DMS 273 (cell line): ENCODE measurements at regions not wholly inside any gene's neighbourhood (a gene's known extent, or its start where the extent isn't known, plus 50 kb on each side); places are given as distances from the start of the nearest gene placed in this dataset.
"Not testable (repeated sequence)": the region's sequence is repeated elsewhere in the genome, so short reads cannot be mapped to it uniquely, and the experiment has no call there.

Experiments used
- DNase-seq: peaks from one replicate; lab custom pipeline; 2025; ENCODE audit not compliant: unreplicated experiment; lab: John Stamatoyannopoulos, UW

- peak; percentile 46 for DNase-seq
Observed at GRCh38 chr3:21894459-21895340, 143.7 kb upstream of the ZNF385D start.

- no peak for DNase-seq
Observed at GRCh38 chr3:21898316-21898715, 147.3 kb upstream of the ZNF385D start.

- DNase-seq = no peak
Observed at GRCh38 chr3:21901484-21901883, 150.5 kb upstream of the ZNF385D start.

GRCh38 chr3:21902956-21903355 lies 151.9 kb upstream of the ZNF385D start:
- no peak for DNase-seq

- no peak for DNase-seq
Observed at GRCh38 chr3:21909096-21909495, 158.1 kb upstream of the ZNF385D start.

- DNase-seq = no peak
Observed at GRCh38 chr3:21912711-21913110, 161.7 kb upstream of the ZNF385D start.

GRCh38 chr3:21913791-21914190 lies 162.8 kb upstream of the ZNF385D start:
- DNase-seq = peak; percentile 14

GRCh38 chr3:21914451-21914850 lies 163.4 kb upstream of the ZNF385D start:
- no peak for DNase-seq

- no peak for DNase-seq
Observed at GRCh38 chr3:21919383-21919782, 168.4 kb upstream of the ZNF385D start.

- DNase-seq = no peak
Observed at GRCh38 chr3:21920421-21920861, 169.4 kb upstream of the ZNF385D start.

- not testable (repeated sequence) for DNase-seq
Observed at GRCh38 chr3:21923156-21923555, 172.1 kb upstream of the ZNF385D start.

- DNase-seq = no peak
Observed at GRCh38 chr3:21927261-21927660, 176.3 kb upstream of the ZNF385D start.

- DNase-seq = no peak
Observed at GRCh38 chr3:21934591-21934990, 183.6 kb upstream of the ZNF385D start.

GRCh38 chr3:21936207-21936606 lies 185.2 kb upstream of the ZNF385D start:
- no peak for DNase-seq

GRCh38 chr3:21938267-21938681 lies 187.3 kb upstream of the ZNF385D start:
- DNase-seq = no peak

- no peak for DNase-seq
Observed at GRCh38 chr3:21942328-21942727, 191.3 kb upstream of the ZNF385D start.

GRCh38 chr3:21944251-21944650 lies 193.2 kb upstream of the ZNF385D start:
- DNase-seq = no peak

- DNase-seq = no peak
Observed at GRCh38 chr3:21952856-21953255, 201.8 kb upstream of the ZNF385D start.

- DNase-seq = no peak
Observed at GRCh38 chr3:21954709-21955108, 203.7 kb upstream of the ZNF385D start.

GRCh38 chr3:21955406-21955805 lies 204.4 kb upstream of the ZNF385D start:
- DNase-seq = no peak

- no peak for DNase-seq
Observed at GRCh38 chr3:21960033-21960432, 209.0 kb upstream of the ZNF385D start.

GRCh38 chr3:21962456-21962855 lies 211.4 kb upstream of the ZNF385D start:
- no peak for DNase-seq

GRCh38 chr3:21966457-21966856 lies 215.4 kb upstream of the ZNF385D start:
- not testable (repeated sequence) for DNase-seq
